ENCODE measurements at regions not wholly inside any gene's neighbourhood (a gene's known extent, or its start where the extent isn't known, plus 50 kb on each side); places are given as distances from the start of the nearest gene placed in this dataset.

DNA sequence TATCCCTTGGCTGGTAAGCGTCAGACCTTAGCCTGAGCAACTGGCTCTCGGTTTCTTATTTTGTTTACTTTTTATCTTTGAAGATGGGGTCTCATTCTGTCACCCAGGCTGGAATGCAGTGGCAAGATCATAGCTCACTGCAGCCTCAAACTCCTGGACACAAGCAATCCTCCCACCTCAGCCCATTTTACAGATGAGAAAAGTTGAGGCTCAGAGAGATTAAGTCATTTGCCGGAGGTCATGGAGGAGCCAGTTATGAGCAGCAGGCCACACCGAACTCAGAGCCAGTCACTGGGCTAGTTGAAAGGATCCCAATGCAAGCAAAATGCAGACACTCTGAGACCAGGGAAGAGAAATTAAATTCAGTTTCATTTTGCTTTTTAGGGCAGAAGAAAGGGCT, 293.6 kb downstream of the SHQ1 start:
- H3K27ac ChIP-seq: no peak overlapping the region
- intact Hi-C loops (cut with DNase I): no loop called here
- 86% methylated on average over 4 of the region's 4 CpGs for WGBS (ENCODE audit: insufficient coverage, low coverage, low lambda C conversion rate, missing lambda C conversion rate)
- no peaks in the 10 kb centered on the region for H3K9me3 ChIP-seq
- no peaks in the 10 kb centered on the region for H3K4me1 ChIP-seq
- H3K27me3 ChIP-seq: no peaks in the 10 kb centered on the region
- H3K4me3 ChIP-seq: no peak overlapping the region
- no peak for TF ChIP-seq POLR2A (IDR thresholded peaks at IDR 0.05)
- H3K36me3 ChIP-seq: no peaks in the 10 kb centered on the region
- ATAC-seq (no peak), DNase-seq (no peak)

DNA sequence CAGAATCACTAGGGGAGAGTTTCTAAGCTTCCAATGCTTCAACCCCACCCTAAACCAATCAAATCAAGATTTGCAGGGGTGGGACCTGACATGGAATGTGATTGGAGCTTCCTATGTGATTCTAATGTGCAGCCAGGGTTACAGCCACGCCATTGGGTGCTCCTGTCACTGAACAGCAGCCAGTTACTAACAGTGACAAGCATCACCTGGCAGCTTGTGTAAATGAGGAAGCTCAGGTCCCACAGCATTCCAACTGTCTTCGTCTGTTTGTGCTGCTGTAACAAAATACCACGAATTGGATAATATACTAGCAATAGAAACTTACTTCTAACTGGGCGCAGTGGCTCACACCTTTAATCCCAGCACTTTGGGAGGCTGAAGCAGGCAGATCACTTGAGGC, 294.9 kb downstream of the SHQ1 start:
- no peak for DNase-seq
- 57% methylated on average over 3 of the region's 4 CpGs for WGBS (ENCODE audit: insufficient coverage, low coverage, low lambda C conversion rate, missing lambda C conversion rate)

DNA sequence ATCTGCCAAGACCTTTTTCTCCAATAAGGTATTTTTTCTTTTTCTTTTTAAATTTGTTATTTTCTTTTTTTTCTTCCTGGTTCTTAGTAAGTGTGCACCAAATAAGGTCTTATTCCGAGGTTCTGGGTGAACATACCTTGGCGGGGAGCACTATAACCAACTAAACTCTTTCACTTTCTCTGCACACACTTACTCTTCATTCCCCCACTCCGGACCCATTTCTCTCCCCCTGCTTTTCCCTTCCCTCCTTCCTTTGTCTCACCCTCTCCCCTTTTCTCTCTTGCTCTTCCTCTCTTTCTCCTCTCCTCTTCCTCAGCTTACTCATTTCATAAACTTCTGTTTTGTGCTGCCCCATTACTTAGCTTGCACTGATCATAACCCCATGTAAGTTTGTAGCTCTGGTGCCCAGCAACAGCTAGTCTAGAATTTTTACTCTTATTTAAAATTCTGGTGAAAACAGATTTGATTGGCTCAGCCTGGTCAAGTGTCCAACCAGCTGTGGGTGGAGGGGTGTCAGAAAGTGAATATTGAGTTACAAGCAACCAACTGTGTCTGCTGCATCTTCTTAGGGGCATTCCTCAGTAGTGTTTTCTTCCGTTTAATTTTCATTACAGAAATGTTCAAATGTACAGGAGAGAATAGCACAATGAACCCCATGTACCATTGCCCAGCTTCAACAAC, 297.5 kb downstream of the SHQ1 start:
- TF ChIP-seq, protein P1, sequence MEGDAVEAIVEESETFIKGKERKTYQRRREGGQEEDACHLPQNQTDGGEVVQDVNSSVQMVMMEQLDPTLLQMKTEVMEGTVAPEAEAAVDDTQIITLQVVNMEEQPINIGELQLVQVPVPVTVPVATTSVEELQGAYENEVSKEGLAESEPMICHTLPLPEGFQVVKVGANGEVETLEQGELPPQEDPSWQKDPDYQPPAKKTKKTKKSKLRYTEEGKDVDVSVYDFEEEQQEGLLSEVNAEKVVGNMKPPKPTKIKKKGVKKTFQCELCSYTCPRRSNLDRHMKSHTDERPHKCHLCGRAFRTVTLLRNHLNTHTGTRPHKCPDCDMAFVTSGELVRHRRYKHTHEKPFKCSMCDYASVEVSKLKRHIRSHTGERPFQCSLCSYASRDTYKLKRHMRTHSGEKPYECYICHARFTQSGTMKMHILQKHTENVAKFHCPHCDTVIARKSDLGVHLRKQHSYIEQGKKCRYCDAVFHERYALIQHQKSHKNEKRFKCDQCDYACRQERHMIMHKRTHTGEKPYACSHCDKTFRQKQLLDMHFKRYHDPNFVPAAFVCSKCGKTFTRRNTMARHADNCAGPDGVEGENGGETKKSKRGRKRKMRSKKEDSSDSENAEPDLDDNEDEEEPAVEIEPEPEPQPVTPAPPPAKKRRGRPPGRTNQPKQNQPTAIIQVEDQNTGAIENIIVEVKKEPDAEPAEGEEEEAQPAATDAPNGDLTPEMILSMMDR (IDR thresholded peaks at IDR 0.05): no peak
- TF ChIP-seq POLR2A (IDR thresholded peaks at IDR 0.05): no peak
- no peaks in the 10 kb centered on the region for H3K9me3 ChIP-seq
- 90% methylated on average over 4 of the region's 4 CpGs for WGBS (ENCODE audit: insufficient coverage, low coverage, low lambda C conversion rate, missing lambda C conversion rate)
- intact Hi-C loops (cut with DNase I): no loop called here
- no peaks in the 10 kb centered on the region for H3K27me3 ChIP-seq
- DNase-seq (no peak), ATAC-seq (no peak)
- H3K4me3 ChIP-seq: no peak overlapping the region
- H3K36me3 ChIP-seq: no peaks in the 10 kb centered on the region
- H3K27ac ChIP-seq: no peak overlapping the region
- no peaks in the 10 kb centered on the region for H3K4me1 ChIP-seq

More for the DNA sequence above, 294.9 kb downstream of the SHQ1 start:
- H3K4me3 ChIP-seq: no peak overlapping the region
- no peak overlapping the region for H3K27ac ChIP-seq
- no peak for ATAC-seq
- no peak for TF ChIP-seq POLR2A (IDR thresholded peaks at IDR 0.05)
- H3K9me3 ChIP-seq: no peaks in the 10 kb centered on the region
- H3K4me1 ChIP-seq: no peaks in the 10 kb centered on the region
- H3K36me3 ChIP-seq: no peaks in the 10 kb centered on the region
- H3K27me3 ChIP-seq: no peaks in the 10 kb centered on the region
- intact Hi-C loops (cut with DNase I): no loop called here

DNA sequence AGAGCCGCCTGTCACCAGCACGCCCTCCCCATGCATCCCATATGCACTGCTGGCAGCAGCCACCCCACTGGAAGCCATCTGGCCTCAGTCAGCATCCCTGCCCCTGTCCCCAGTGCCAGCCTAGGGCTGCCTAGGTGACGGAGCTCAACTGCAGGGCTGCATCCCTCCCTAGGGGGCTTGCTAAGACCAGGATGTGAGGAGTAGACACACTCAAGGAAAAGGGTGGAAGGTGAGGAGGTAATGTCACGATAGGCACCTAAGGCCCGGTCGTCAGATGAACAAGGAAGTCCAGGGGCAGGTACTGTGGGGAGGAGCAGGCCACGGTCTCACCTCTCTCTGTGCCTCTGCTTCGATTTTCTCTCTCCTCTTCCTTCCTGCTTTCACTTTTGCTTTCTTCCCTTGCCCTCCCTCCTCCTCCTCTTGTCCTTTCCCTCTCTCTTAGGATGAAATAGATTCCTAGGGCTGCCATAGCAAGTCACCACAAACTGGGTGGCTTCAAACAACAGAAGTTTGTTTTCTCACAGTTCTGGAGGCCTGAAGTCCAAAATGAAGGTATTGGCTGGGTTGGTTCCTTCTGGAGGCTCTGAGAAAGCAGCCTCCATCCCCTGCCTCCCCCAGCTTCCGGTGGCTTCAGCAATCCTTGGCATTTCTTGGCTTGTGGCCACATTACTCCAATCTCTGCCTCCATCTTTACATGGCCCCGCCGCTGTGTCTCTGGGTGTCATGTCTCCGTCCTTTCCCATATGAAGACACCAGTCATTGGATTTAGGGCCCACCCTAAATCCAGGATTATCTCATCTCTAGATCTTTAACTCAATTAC, 298.3 kb downstream of the SHQ1 start:
- ATAC-seq: peak; percentile 36 to 80 (median 57)
- H3K27me3 ChIP-seq: no peaks in the 10 kb centered on the region
- DNase-seq: no peak
- H3K36me3 ChIP-seq: no peaks in the 10 kb centered on the region
- no peaks in the 10 kb centered on the region for H3K9me3 ChIP-seq
- intact Hi-C loops (cut with DNase I): no loop called here
- no peak overlapping the region for H3K4me3 ChIP-seq
- H3K4me1 ChIP-seq: no peaks in the 10 kb centered on the region
- no peak overlapping the region for H3K27ac ChIP-seq
- TF ChIP-seq POLR2A (IDR thresholded peaks at IDR 0.05): no peak
- TF ChIP-seq, protein P1 (IDR thresholded peaks at IDR 0.05): no peak
- 55% methylated on average over 4 of the region's 12 CpGs for WGBS (ENCODE audit: insufficient coverage, low coverage, low lambda C conversion rate, missing lambda C conversion rate)

DNA sequence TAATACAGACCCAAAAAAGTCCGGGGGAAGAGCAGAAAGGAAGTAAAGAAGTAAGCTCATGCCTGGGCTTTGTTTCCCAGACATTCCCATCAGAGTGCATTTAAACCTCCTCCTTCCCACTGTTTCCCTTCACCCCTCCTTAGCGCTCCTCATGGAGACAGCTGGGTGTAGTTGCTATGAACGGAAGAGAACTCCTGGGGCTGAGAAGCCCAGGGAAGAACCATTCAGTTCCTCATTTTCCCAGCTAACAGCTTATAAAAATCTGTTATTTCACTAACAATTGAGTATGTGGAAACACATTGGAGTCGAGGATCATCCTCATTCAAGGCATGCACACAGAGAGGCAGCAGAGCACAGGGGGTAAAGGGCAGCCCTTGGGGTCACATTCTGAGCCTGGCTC, 299.3 kb downstream of the SHQ1 start:
- TF ChIP-seq POLR2A (IDR thresholded peaks at IDR 0.05): no peak
- TF ChIP-seq, protein P1 (IDR thresholded peaks at IDR 0.05): no peak
- Histone ChIP-seq H3K4me3 (no peak overlapping the region), H3K36me3 (no peaks in the 10 kb centered on the region), H3K27ac (no peak overlapping the region), H3K9me3 (no peaks in the 10 kb centered on the region), H3K27me3 (no peaks in the 10 kb centered on the region), H3K4me1 (no peaks in the 10 kb centered on the region)
- DNase-seq: no peak
- intact Hi-C loops (cut with DNase I): no loop called here
- ATAC-seq: no peak
- 69% methylated on average over 3 of the region's 4 CpGs for WGBS (ENCODE audit: insufficient coverage, low coverage, low lambda C conversion rate, missing lambda C conversion rate)

Data from right lobe of liver (tissue), 6 donors.